Duodenal mucosa (tissue), 2 donors: ENCODE measurements at regions not wholly inside any gene's neighbourhood (a gene's known extent, or its start where the extent isn't known, plus 50 kb on each side); places are given as distances from the start of the nearest gene placed in this dataset.

Experiments
- H3K27ac ChIP-seq: one replicate; pipeline ENCODE4 v1.7.0; 2013; ENCODE audit warnings: low read depth, low read length
- H3K27me3 ChIP-seq, 2 donors: one replicate each; pipeline ENCODE4 v1.7.0; 2013; ENCODE audit warnings: low read length in 2 of 2, control low read depth in 1 of 2; ENCODE audit not compliant: insufficient read depth in 2 of 2, control insufficient read depth in 1 of 2
- H3K36me3 ChIP-seq, 2 donors: one replicate each; pipeline ENCODE4 v1.7.0; 2013; ENCODE audit warnings: low read length in 2 of 2, control low read depth in 1 of 2; ENCODE audit not compliant: insufficient read depth in 2 of 2, control insufficient read depth in 1 of 2
- H3K4me1 ChIP-seq, 2 donors: one replicate each; pipeline ENCODE4 v1.7.0; 2013; ENCODE audit warnings: low read length in 2 of 2, control low read depth in 1 of 2; ENCODE audit not compliant: insufficient read depth in 2 of 2, control insufficient read depth in 1 of 2
- H3K4me3 ChIP-seq, 2 donors: one replicate each; pipeline ENCODE4 v1.7.0; 2013; ENCODE audit warnings: low read length in 2 of 2, low read depth in 1 of 2
- H3K9ac ChIP-seq, 2 donors: one replicate each; pipeline ENCODE4 v1.7.0; 2013; ENCODE audit warnings: low read length in 2 of 2, low read depth in 1 of 2
- H3K9me3 ChIP-seq, 2 donors: one replicate each; pipeline ENCODE4 v1.7.0; 2013; ENCODE audit warnings: low read length in 2 of 2, control low read depth in 1 of 2; ENCODE audit not compliant: control insufficient read depth in 1 of 2

DNA sequence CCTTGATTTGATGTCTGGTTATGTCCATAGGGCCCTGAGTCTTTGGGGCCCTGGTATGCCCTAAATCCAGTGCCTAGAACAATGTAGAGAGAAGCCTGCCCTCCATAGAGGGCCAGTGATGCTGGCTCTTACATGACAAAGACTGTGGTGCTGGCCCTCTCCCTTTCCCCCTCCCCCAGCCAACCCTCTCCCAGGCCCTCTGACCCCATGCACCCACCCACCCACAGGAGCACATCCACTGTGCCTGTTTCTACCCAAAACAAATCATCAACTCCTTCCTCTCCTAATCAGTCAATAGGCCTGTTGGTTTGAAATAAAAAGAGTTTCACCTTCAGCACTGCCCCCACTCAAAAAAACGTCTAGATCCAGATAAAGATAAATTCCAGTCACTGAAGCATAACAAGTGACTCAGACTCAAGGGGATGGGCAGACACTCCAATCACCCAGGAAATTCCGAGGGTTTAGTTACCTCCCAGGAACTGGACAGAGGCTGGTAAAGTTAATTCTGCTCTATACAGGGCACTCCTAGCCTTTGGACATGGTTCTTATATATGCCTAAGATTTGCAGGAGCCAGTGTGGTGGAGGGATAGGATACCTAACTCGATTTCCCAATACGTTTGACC, 144.8 kb upstream of the VANGL1 start:
- Histone ChIP-seq H3K9me3 (no peaks in the 10 kb centered on the region), H3K36me3 (no peaks in the 10 kb centered on the region), H3K4me3 (no peak overlapping the region), H3K27me3 (no peaks in the 10 kb centered on the region), H3K27ac (no peak overlapping the region), H3K9ac (no peak overlapping the region), H3K4me1 (no peaks in the 10 kb centered on the region)

DNA sequence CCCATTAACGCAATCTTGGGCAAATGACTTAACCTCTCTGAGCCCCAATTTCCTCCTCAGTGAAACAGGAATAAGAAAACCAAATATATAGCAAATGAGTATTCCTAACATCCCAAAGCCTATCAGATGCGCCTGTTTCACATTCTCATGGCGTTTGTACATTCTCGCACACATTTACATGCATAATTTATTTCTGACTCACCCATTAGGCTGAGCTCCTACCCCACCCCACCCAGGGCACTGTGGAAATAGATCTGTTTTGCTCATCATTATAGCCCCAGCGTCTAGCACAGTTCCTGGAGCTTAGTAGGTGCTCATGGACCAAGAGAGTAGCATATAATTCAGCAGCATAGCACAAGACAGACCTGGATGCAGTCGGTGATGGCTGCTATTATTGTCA, 146.1 kb upstream of the VANGL1 start:
- no peaks in the 10 kb centered on the region for H3K27me3 ChIP-seq
- no peak overlapping the region for H3K27ac ChIP-seq
- no peaks in the 10 kb centered on the region for H3K4me1 ChIP-seq
- H3K36me3 ChIP-seq: no peaks in the 10 kb centered on the region
- H3K4me3 ChIP-seq: no peak overlapping the region
- H3K9me3 ChIP-seq: no peaks in the 10 kb centered on the region
- no peak overlapping the region for H3K9ac ChIP-seq

DNA sequence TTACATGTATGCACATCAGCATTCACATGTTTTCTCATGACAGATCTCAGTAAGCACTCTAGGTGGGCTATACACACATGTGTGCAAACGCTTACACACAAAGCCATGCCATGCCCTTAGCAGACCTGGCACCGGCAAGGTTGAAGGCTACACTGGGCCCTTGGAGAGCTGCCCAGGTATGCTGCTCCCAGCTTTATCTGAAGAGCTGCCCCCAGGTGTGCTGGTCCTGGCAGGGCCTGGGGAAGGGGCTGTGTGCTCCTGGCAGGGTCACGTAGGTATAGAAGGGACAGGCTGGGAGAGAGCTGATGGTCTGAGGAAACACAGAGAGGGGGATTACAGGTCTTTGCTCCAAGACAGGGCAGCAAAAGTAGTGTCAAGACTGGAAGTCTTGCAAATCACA, 146.7 kb upstream of the VANGL1 start:
- H3K9ac ChIP-seq: no peak overlapping the region
- H3K36me3 ChIP-seq: no peaks in the 10 kb centered on the region
- no peak overlapping the region for H3K27ac ChIP-seq
- H3K4me1 ChIP-seq: no peaks in the 10 kb centered on the region
- no peaks in the 10 kb centered on the region for H3K27me3 ChIP-seq
- H3K9me3 ChIP-seq: no peaks in the 10 kb centered on the region
- H3K4me3 ChIP-seq: no peak overlapping the region

- no peaks in the 10 kb centered on the region for H3K36me3 ChIP-seq
- no peak overlapping the region for H3K27ac ChIP-seq
- H3K27me3 ChIP-seq: no peaks in the 10 kb centered on the region
- no peak overlapping the region for H3K9ac ChIP-seq
- no peaks in the 10 kb centered on the region for H3K9me3 ChIP-seq
- H3K4me1 ChIP-seq: no peaks in the 10 kb centered on the region
- no peak overlapping the region for H3K4me3 ChIP-seq
Measured at GRCh38 chr1:115493834-115494233, 147.9 kb upstream of the VANGL1 start.

DNA sequence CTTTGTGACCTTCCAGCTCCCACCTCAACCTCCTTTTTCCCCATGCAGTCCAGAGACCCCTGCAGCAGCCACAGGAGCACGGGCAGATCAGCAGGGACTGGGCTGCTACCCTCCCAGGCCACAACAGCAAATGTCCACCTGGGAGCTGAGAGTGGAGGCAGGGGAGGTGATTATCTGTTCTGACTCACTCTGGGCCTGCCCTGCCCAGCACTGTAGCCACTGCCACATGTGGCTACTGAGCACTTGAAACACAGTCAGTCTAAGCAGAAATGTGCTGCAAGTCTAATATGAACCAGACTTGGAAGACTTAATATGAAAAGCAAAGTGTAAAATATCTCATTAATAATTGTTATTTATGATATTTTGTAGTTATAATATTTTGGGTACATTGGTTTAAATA, 148.9 kb upstream of the VANGL1 start:
- no peaks in the 10 kb centered on the region for H3K9me3 ChIP-seq
- no peak overlapping the region for H3K4me3 ChIP-seq
- H3K27ac ChIP-seq: no peak overlapping the region
- no peaks in the 10 kb centered on the region for H3K4me1 ChIP-seq
- no peaks in the 10 kb centered on the region for H3K36me3 ChIP-seq
- H3K9ac ChIP-seq: no peak overlapping the region
- no peaks in the 10 kb centered on the region for H3K27me3 ChIP-seq

GRCh38 chr1:115492019-115492595, 149.7 kb upstream of the VANGL1 start:
- no peaks in the 10 kb centered on the region for H3K4me1 ChIP-seq
- no peak overlapping the region for H3K4me3 ChIP-seq
- no peaks in the 10 kb centered on the region for H3K9me3 ChIP-seq
- H3K9ac ChIP-seq: no peak overlapping the region
- H3K36me3 ChIP-seq: no peaks in the 10 kb centered on the region
- H3K27me3 ChIP-seq: no peaks in the 10 kb centered on the region
- no peak overlapping the region for H3K27ac ChIP-seq

- Histone ChIP-seq H3K9me3 (no peaks in the 10 kb centered on the region), H3K36me3 (no peaks in the 10 kb centered on the region), H3K27ac (no peak overlapping the region), H3K4me3 (no peak overlapping the region), H3K4me1 (no peaks in the 10 kb centered on the region), H3K27me3 (no peaks in the 10 kb centered on the region), H3K9ac (no peak overlapping the region)
Measured at GRCh38 chr1:115491298-115492018, 150.3 kb upstream of the VANGL1 start.

DNA sequence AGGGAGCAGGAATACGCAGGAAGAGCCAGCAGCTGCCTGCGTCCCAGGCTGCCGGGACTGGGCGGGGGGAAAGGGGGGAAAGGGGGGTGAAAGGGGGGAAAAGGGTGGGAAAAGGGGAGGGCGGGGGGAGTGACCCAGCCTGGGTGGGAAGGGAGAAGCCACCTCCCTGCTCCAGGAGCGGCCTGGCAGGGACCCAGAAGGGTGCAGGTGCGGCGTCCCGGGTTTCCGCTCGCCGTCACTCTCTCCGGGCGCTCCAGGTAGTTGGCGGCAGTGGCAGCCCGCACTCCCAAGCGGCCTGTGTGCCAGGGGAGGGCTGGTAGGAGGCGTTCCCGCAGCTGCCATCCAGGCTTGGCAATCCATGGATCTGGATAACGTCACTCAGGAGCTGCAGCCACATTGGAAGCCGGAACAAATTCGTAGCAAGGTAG, 141.0 kb upstream of the NGF start:
- H3K4me1 ChIP-seq: peaks cover 0 to 3% of the 10 kb centered on the region in 2 donors
- H3K9me3 ChIP-seq: no peaks in the 10 kb centered on the region
- peaks cover 0 to 2% of the 10 kb centered on the region in 2 donors for H3K27me3 ChIP-seq
- H3K9ac ChIP-seq: no peak overlapping the region
- no peaks in the 10 kb centered on the region for H3K36me3 ChIP-seq
- H3K27ac ChIP-seq: no peak overlapping the region
- peak overlapping the region in 1 of 2 donors; percentile 36 for H3K4me3 ChIP-seq

- Histone ChIP-seq H3K9ac (no peak overlapping the region), H3K27me3 (peaks cover 0 to 2% of the 10 kb centered on the region in 2 donors), H3K36me3 (no peaks in the 10 kb centered on the region), H3K9me3 (no peaks in the 10 kb centered on the region), H3K27ac (no peak overlapping the region), H3K4me3 (no peak overlapping the region), H3K4me1 (peaks cover 0 to 3% of the 10 kb centered on the region in 2 donors)
Measured at GRCh38 chr1:115477071-115477470, 139.0 kb upstream of the NGF start.

- H3K9ac ChIP-seq: no peak overlapping the region
- no peaks in the 10 kb centered on the region for H3K9me3 ChIP-seq
- H3K27me3 ChIP-seq: peaks cover 0 to 2% of the 10 kb centered on the region in 2 donors
- no peak overlapping the region for H3K4me3 ChIP-seq
- H3K27ac ChIP-seq: no peak overlapping the region
- peaks cover 0 to 3% of the 10 kb centered on the region in 2 donors for H3K4me1 ChIP-seq
- H3K36me3 ChIP-seq: no peaks in the 10 kb centered on the region
Measured at GRCh38 chr1:115476616-115477015, 138.6 kb upstream of the NGF start.
